GM23248 (cell line): ENCODE measurements at regions not wholly inside any gene's neighbourhood (a gene's known extent, or its start where the extent isn't known, plus 50 kb on each side); places are given as distances from the start of the nearest gene placed in this dataset.

Experiments used
- EZH2 ChIP-seq: fragments of 200-600 bp; sonication (generic); IDR thresholded peaks from 2 replicates; pipeline ENCODE4 v1.6.1; 2018; ENCODE audit warnings: antibody characterized with exemption, mild to moderate bottlenecking; ENCODE audit not compliant: insufficient read depth, poor library complexity, severe bottlenecking
- EZH2phosphoT487 ChIP-seq: fragments of 200-600 bp; sonication (generic); IDR thresholded peaks from 2 replicates; pipeline ENCODE4 v1.6.1; 2018; ENCODE audit warnings: antibody characterized with exemption, moderate library complexity, mild to moderate bottlenecking, low read depth; ENCODE audit not compliant: insufficient read depth

- TF ChIP-seq EZH2phosphoT487 (no peak), EZH2 (no peak)
These were observed 475.6 kb downstream of the TDRD15 start for GRCh38 chr2:21599417-21599816.
